Neuron (in vitro differentiated cells): ENCODE measurements at regions not wholly inside any gene's neighbourhood (a gene's known extent, or its start where the extent isn't known, plus 50 kb on each side); places are given as distances from the start of the nearest gene placed in this dataset.

Experiments
- H2AFZ ChIP-seq: one replicate; pipeline ENCODE4 v1.6.1; 2013; ENCODE audit warnings: low read depth, mild to moderate bottlenecking, inconsistent platforms, low read length, moderate library complexity
- H3K27me3 ChIP-seq: one replicate; pipeline ENCODE4 v1.6.1; 2013; ENCODE audit warnings: low read length; ENCODE audit not compliant: insufficient read depth
- H3K36me3 ChIP-seq: one replicate; pipeline ENCODE4 v1.6.1; 2013; ENCODE audit warnings: low read length; ENCODE audit not compliant: insufficient read depth
- H3K4me1 ChIP-seq: one replicate; pipeline ENCODE4 v1.6.1; 2013; ENCODE audit warnings: low read length; ENCODE audit not compliant: insufficient read depth
- H3K4me3 ChIP-seq: 2 replicates; pipeline ENCODE4 v1.5.1; 2013; ENCODE audit warnings: mild to moderate bottlenecking, low read length, moderate library complexity
- H3K9me3 ChIP-seq: one replicate; pipeline ENCODE4 v1.6.1; 2013; ENCODE audit warnings: low read length

DNA sequence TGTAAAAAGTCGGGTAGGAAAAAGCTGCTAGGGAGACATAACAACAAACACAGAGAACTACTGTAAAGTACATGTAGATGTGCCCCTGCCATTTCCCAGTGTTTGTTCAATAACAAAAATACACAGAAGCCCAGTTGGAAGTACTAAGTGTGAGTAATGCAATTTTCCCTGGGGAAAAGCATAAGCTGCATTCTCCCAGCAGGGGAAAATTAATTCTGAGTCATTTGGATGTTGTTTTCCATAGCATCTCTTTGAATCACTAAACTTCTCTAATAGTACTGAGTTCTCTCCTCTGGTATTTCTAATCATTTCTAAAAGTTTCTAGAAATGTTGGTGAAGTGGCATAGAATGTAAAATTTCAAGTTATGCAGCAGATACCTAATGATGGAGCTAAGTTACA lies 1114.9 kb downstream of the C4orf33 start:
- no peaks in the 10 kb centered on the region for H3K36me3 ChIP-seq
- no peaks in the 10 kb centered on the region for H3K4me1 ChIP-seq
- no peaks in the 10 kb centered on the region for H3K27me3 ChIP-seq
- no peaks in the 10 kb centered on the region for H3K9me3 ChIP-seq
- H3K4me3 ChIP-seq: no peak overlapping the region
- H2AFZ ChIP-seq: no peak overlapping the region

DNA sequence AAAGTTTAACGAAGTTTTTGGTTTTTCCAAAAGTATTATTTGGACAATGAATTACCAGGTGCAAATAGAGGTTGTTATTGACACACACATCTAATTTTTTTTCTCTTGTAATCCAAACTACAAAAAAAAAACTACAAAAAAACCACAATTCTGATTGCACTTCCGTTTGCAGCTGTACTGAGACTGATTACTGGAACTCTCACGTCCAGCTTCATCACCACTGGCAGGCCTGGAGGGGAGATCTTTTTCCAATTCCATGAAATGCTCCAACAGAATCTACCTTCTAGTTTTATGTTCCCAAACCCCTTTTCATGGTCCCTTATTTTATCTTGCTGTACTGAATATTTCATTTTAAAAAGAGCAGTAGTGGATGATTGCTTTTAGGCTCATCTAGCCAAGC lies 1118.3 kb downstream of the C4orf33 start:
- H2AFZ ChIP-seq: no peak overlapping the region
- no peaks in the 10 kb centered on the region for H3K36me3 ChIP-seq
- H3K27me3 ChIP-seq: no peaks in the 10 kb centered on the region
- peaks cover 7% of the 10 kb centered on the region for H3K4me1 ChIP-seq
- no peak overlapping the region for H3K4me3 ChIP-seq
- H3K9me3 ChIP-seq: no peaks in the 10 kb centered on the region

DNA sequence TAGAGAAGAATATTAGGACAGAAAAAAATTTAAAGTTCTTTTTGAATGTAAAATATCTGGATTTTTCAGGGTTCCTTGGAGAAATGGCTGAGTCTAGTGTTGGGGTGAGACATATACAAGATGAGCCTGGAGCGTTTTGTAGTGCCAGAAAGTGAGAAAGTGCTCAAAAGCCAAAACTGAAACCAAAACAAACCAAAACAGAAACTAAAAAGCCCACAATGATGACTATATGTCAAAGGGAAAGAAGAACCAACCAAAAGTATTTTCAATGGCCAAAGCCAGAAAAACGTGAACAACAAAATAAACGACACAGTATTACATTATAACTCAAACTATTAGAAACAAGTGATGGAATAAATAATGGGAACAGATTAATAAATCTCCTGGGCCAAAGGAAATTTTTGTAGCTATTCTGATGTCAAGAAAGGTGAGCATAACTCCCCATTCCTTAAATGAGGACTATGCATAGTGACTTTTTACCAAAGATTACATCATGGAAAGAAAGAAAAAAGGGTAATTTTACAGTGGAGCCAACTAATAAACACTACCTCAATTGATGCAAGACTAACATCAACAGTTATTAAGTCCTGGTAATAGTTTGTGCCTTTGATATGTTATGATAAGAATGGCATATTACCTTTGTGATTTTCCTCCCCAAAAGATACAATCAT lies 1137.6 kb downstream of the C4orf33 start:
- Histone ChIP-seq H2AFZ (no peak overlapping the region), H3K27me3 (no peaks in the 10 kb centered on the region), H3K36me3 (no peaks in the 10 kb centered on the region), H3K4me3 (no peak overlapping the region), H3K4me1 (no peaks in the 10 kb centered on the region), H3K9me3 (no peaks in the 10 kb centered on the region)

DNA sequence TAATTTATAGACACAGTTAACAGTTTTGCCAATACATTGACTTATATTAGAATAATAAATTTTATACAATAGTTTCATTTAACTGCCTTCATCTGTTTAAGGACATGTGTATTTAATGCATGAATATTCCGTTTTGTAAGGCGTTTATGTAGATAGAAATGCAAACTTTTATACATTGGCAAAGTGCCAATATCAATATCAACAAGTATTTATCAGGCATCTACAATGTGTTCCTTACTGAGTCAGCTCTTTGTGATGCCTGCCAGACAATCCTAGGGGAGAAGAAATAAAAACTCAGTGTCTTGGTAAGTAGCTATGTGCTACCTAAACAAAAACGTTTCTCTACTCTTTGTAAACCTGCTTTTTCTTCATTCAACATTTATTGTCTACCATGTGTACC lies 1142.2 kb downstream of the C4orf33 start:
- H3K36me3 ChIP-seq: no peaks in the 10 kb centered on the region
- no peak overlapping the region for H2AFZ ChIP-seq
- no peak overlapping the region for H3K4me3 ChIP-seq
- H3K4me1 ChIP-seq: no peaks in the 10 kb centered on the region
- H3K9me3 ChIP-seq: no peaks in the 10 kb centered on the region
- no peaks in the 10 kb centered on the region for H3K27me3 ChIP-seq

DNA sequence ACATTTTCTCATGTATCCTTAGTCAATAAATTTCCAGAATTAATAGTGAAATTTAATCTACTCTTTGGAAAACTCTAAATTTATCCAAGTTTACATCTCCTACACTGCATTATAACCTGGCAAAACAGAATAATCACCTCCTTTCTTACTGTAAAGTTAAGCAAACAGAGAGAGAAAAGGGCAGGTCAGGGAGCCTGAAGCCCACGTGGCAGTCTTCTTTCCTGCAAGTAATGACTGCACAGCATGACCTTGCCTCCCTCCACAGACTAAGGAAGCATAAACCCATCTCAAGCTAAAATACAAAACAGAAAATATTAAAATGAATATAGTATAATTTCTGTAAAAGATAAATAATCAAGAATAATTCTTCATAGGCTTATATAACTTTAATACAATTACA lies 1153.0 kb downstream of the C4orf33 start:
- Histone ChIP-seq H2AFZ (no peak overlapping the region), H3K9me3 (no peaks in the 10 kb centered on the region), H3K27me3 (no peaks in the 10 kb centered on the region), H3K4me1 (no peaks in the 10 kb centered on the region), H3K4me3 (no peak overlapping the region), H3K36me3 (no peaks in the 10 kb centered on the region)

DNA sequence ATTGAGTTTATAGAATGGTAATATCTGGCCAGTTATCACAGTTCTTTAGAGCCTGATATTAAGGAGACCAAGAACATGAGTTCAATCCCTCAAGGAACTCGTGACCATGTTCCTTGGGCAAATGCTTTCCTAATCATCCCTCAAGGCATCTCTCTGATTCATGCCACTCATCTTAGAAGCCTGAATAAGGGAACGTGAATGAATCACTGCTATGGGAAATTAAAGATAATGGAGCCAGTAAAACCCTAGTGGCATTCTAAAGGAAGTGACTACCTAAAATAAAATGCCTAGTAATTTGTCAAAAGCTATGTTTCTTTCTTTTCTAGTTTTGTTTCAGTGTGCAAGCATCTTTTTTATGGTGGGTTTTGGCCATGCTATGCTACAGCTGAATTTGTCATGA lies 1161.3 kb downstream of the C4orf33 start:
- Histone ChIP-seq H3K36me3 (no peaks in the 10 kb centered on the region), H3K9me3 (no peaks in the 10 kb centered on the region), H2AFZ (no peak overlapping the region), H3K4me1 (no peaks in the 10 kb centered on the region), H3K27me3 (no peaks in the 10 kb centered on the region), H3K4me3 (no peak overlapping the region)

DNA sequence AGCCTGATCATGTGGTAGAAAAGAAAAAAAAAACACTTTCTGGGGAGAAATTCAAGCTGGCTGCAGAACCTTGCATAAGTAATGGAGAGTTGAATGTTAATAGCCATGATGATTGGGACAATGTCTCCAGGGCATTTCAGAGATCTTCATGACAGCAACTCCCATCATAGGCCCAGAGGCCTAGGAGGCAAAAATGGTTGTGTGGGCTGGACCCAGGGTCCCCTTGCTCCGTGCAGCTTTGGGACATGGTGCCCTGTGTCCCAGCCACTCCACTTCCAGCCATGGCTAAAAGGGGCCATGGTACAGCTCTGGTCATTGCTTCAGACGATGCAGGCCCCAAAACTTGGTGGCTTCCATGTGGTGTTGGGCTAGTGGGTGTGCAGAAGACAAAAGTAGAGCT lies 1170.9 kb downstream of the C4orf33 start:
- peaks cover 2% of the 10 kb centered on the region for H3K4me1 ChIP-seq
- no peaks in the 10 kb centered on the region for H3K36me3 ChIP-seq
- no peak overlapping the region for H3K4me3 ChIP-seq
- peaks cover 3% of the 10 kb centered on the region for H3K9me3 ChIP-seq
- no peak overlapping the region for H2AFZ ChIP-seq
- no peaks in the 10 kb centered on the region for H3K27me3 ChIP-seq

DNA sequence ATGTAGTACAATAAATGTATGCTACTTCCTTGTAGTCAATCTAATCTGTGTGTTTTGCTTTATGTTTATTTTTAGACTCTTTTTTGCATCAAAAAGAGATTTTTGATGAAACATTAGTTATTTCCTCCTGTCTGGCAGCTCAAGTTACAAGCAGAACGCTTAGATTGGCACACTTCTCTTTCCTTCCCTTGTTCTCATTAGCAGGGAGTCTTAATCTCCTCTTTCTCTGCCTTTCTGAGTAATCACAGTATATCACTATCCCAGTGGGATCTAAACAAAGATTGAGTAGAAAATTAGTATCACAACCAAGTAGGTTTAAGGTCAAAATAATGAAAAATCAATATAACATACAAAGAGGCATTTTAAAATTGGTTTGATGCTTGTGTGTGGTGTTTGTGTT lies 1192.6 kb downstream of the C4orf33 start:
- no peaks in the 10 kb centered on the region for H3K27me3 ChIP-seq
- no peak overlapping the region for H2AFZ ChIP-seq
- H3K9me3 ChIP-seq: no peaks in the 10 kb centered on the region
- no peaks in the 10 kb centered on the region for H3K36me3 ChIP-seq
- H3K4me3 ChIP-seq: no peak overlapping the region
- H3K4me1 ChIP-seq: no peaks in the 10 kb centered on the region

DNA sequence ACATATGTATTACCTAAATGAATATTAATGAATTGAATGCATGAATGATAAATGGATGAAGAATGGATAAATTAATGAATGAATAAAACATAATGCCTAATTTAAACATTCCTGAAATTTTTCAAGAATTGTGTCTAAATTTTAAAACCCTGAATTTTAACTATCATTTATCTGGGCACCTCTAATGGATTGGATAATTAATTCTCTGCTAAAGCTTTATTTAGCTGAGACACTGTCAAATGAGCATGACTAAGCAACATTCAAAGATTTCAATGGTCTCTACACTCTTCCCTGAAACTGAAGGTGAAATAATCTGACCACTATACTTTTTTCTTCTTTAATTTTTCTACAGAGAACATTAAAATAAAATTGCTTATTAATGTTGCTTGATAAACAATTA lies 1197.7 kb downstream of the C4orf33 start:
- H3K9me3 ChIP-seq: no peaks in the 10 kb centered on the region
- H3K4me3 ChIP-seq: no peak overlapping the region
- no peaks in the 10 kb centered on the region for H3K36me3 ChIP-seq
- no peaks in the 10 kb centered on the region for H3K27me3 ChIP-seq
- peaks cover 2% of the 10 kb centered on the region for H3K4me1 ChIP-seq
- no peak overlapping the region for H2AFZ ChIP-seq

DNA sequence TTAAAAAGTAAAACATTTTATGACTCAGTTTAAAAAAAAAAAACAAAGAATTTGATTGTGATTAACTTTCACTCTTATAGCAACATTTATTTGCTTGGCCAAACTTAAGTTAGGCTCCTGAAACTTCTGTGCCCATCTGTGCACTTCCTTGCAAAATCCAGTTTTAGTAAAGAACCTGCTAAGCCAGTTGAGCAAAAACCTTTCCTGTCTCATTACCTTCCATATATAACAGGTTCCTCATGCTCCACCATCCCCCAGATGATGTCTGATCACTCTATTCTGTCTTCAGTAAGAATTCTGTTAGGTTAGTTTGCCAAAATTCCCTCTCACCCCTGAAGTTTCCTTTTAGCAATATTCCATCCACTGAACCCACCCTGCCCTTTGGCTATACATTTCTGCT lies 1200.5 kb downstream of the C4orf33 start:
- no peak overlapping the region for H3K4me3 ChIP-seq
- H3K9me3 ChIP-seq: peaks cover 2% of the 10 kb centered on the region
- H2AFZ ChIP-seq: no peak overlapping the region
- no peaks in the 10 kb centered on the region for H3K27me3 ChIP-seq
- H3K36me3 ChIP-seq: no peaks in the 10 kb centered on the region
- peaks cover 2% of the 10 kb centered on the region for H3K4me1 ChIP-seq

DNA sequence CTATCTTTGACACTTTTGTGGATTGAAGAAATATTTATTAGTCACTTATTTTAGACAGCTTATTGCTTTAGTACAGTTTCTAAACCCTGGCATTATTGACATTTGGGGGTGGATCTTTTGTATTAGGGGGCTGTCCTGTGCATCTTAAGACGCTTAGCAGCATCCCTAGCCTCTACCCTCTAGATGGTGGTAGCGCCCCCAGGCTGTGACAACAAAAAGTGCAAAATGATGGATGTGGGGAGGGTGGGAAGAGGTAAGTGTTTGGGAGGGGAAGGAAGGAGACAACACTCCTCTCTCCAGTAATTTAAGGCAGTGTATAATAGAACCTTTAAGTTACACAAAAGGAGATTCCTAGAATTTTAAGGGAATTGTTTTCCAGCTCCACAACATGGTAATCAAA lies 1210.6 kb downstream of the C4orf33 start:
- Histone ChIP-seq H3K27me3 (no peaks in the 10 kb centered on the region), H3K4me3 (no peak overlapping the region), H3K9me3 (peaks cover under 1% of the 10 kb centered on the region), H3K4me1 (no peaks in the 10 kb centered on the region), H2AFZ (no peak overlapping the region), H3K36me3 (no peaks in the 10 kb centered on the region)

DNA sequence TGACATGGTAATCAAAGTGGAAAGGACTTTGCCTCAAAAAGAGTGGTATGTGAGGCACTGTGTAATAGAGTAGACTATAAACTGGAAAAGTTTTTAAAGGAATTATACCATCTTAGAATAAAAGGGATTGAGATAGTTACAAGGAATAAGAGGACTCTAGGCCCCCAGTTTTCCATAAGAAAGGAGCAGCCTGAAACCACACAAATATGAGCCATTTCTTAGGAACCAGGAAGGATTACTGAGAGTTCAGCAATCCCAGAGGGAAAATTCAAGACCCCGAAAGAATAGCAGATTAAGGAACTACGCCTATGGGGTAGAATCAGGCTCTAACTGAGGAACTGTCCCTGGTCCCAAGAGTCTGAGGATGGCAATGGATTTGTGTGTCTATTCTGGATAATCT lies 1213.3 kb downstream of the C4orf33 start:
- Histone ChIP-seq H3K9me3 (no peaks in the 10 kb centered on the region), H3K27me3 (no peaks in the 10 kb centered on the region), H2AFZ (no peak overlapping the region), H3K36me3 (no peaks in the 10 kb centered on the region), H3K4me1 (no peaks in the 10 kb centered on the region), H3K4me3 (no peak overlapping the region)

DNA sequence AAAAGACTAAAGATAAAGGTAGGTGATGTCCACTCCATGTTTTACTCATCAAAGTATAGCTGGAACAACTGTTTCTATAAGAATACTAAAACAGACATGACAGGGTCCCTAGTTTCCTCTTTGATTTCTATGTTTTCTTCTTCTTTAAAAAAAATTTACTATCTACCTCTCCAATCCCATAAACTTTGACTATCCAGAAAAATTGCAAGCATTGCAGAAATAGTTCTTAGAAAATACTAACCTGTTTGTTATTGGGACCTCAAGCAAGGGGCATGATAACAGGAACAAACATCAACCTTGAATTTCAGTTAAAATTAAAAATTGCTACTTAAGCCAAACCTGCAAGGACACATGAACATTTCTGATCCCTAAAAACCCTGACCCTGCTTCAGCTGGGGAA lies 1226.5 kb downstream of the C4orf33 start:
- Histone ChIP-seq H3K4me3 (no peak overlapping the region), H3K9me3 (no peaks in the 10 kb centered on the region), H3K27me3 (no peaks in the 10 kb centered on the region), H3K36me3 (no peaks in the 10 kb centered on the region), H2AFZ (peak overlapping the region; percentile 7), H3K4me1 (no peaks in the 10 kb centered on the region)

DNA sequence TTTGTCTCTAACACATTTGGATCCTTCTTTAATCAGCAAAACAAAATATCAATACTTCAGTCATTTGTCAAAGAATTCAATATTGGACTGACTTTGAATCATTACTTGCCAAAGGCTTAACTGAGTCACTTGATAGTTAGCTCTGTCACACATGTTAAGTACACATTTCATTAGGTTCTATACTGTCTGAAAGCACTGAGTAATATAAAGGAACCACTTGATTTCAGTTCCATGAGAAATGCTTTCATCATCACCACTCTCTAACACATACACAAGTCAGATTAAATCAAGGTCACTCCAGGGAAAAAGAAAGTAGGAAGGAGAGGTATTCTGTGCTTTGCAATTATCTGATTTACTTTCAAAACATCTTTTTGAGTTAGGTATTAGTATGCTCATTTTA lies 1233.1 kb downstream of the C4orf33 start:
- no peaks in the 10 kb centered on the region for H3K9me3 ChIP-seq
- H3K4me3 ChIP-seq: no peak overlapping the region
- H3K36me3 ChIP-seq: no peaks in the 10 kb centered on the region
- H3K4me1 ChIP-seq: no peaks in the 10 kb centered on the region
- no peak overlapping the region for H2AFZ ChIP-seq
- no peaks in the 10 kb centered on the region for H3K27me3 ChIP-seq
